Stimulated activated CD8-positive, alpha-beta memory T cell treated with anti-CD3 and anti-CD28 coated beads, Interleukin-7, amount 100 ng/mL, for 48 hours (primary cell): ENCODE measurements at regions not wholly inside any gene's neighbourhood (a gene's known extent, or its start where the extent isn't known, plus 50 kb on each side); places are given as distances from the start of the nearest gene placed in this dataset.

ENCODE experiments used
- DNase-seq, 2 donors: peaks; one replicate each; pipeline ENCODE4 v3.0.0-alpha.2; 2020; ENCODE audit warnings: low read depth in 1 of 2; ENCODE audit errors: extremely low read depth in 1 of 2

DNA sequence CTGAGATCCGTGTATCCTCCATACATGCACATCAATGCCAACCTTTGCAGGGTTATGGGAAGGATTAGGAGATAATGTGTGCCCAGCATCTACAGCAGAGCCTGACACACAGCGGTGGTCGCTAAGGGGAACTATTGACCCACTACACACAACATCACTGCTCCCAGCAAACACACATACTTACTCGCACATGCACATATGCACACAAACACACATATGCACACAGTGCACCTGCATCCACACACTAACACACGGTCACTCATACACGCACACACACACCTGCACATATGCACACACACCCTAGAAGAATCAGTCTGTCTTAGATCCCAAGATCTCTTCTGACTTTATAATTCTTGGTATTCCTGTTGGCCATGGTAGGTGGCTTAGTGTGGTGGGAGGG is 118.3 kb downstream of the GYPC start:
- DNase-seq, result no peak

DNA sequence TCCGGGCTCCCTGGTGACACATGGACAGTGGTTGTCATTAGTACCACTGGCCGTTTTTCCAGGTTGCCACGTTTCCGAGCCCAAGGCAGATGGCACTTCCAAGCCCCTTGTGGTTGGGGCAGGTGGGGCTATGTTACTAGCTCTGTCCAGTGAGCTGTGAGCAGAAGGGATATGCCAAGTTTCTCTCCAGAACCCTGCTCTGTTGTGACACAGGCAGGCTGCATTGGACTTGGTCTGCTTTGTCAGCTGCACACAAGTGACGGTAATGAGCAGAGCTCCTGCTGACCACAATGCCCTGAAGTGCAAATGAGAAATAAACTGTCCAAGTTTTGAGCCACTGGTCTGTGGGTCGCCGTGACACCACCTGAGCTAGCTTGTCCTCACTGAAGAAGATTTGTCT is 118.8 kb downstream of the GYPC start:
- no peak for DNase-seq

DNA sequence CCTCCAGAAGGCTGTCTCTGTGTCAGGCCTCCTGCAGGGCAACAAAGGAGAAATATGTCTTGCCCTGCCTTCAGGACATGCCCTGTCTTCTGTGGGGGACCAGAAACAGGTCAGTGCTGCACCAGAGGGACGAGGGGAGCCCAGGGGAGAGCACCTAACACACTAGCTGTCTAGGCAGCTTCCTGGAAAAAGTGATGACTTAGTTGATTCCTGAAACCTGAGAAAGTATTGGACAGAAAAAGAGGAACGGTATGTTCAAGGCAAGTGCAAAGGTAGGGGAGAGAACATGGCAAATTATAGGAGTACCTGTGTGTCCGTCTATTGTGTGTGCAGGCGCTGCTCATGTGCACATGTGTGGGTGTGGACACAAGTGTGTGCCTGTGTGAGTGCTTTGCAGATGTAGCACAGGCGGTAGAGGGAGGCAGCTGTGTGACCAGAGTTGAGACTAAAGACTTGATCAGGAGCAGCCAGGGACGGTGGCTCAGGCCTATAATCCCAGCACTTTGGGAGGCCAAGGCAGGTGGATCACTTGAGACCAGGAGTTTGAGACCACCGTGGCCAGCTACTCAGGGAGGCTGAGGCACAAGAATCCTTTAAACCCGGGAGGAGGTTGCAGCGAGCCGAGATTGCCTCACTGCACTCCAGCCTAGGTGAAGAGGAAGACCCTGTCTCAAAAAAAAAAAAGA is 119.5 kb downstream of the GYPC start:
- DNase-seq, result no peak

DNA sequence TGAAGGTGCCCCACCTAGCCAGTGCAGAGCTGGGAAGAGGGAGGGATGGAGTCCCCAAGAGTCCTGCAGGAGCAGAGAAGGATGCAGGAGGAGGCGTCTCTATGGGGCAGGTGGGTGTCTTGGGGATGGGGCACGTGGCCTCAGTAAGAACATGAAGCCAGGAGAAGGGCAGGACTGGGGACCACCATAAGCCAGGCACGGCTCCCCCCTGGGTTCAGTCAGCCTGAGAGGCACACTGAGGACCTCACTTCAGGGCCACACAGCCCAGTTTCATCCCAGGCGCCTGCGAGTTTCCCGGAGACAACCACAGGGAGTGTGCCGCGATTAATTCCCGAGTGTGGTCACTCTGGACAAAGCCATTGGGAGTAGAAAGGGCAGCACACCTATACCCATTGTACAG is 120.3 kb downstream of the GYPC start:
- DNase-seq, result no peak

DNA sequence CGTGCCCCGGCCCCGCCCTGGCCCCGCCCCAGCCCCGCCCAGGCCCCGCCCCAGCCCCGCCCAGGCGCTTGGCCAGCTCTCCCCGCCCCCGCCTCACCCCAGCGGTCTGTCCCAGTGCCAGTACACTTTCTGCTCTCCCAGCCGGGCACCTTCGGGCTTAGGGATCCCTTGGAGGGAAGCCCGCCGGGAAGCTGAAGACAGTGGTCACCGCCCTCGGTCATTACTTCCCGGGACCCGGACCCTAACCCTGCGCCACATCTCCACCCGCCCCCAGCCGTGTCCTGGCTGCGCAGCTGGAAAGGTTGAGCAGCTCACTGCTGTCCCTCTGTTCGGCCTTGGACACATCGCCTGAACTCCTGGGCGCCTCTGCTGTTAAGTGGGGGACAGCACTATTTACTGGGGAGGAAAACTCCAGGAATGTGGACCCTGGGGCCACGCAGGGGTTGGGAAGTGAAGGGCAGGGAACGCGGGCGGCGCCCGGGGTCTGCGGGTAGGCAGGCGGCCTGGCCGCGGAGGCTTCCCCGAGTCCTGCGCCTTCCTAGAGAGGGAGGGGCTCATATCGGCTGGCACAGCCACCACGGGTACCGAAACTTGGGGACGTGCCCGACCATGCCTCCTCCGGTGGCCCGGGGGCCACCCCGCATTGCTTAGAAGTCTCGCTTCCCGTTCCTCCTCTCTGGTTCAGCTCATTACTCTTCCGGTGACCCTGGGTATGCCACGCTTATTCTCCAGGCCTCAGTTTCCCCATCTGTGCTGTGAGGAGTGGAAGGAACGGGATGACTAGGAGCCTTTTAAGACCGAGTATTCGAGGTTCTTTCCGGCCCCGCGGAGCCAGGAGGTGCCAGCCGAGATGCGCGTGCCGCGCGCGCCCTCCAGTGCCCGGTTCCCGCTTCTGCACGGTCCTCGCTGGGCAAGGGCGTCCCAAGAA is 121.0 kb downstream of the GYPC start:
- DNase-seq, result peak; percentile 49 to 56

DNA sequence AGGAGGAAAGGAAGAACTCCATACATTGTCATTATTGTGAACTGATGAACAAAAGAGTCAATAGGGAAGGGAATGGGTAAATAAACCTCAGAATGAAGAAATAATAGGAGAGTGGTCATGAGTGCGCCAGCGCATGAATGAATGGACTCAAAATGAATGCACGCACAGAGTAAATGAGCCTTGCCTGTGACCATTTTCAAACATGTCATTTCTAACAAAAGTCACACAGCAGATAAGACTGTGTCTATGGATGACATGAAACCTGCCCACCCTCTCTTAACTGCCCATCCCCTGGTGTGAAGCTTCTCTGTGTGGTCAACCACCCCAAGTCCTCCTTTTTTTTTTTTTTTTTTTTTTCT is 121.1 kb upstream of the TEX51 start:
- DNase-seq, result no peak

DNA sequence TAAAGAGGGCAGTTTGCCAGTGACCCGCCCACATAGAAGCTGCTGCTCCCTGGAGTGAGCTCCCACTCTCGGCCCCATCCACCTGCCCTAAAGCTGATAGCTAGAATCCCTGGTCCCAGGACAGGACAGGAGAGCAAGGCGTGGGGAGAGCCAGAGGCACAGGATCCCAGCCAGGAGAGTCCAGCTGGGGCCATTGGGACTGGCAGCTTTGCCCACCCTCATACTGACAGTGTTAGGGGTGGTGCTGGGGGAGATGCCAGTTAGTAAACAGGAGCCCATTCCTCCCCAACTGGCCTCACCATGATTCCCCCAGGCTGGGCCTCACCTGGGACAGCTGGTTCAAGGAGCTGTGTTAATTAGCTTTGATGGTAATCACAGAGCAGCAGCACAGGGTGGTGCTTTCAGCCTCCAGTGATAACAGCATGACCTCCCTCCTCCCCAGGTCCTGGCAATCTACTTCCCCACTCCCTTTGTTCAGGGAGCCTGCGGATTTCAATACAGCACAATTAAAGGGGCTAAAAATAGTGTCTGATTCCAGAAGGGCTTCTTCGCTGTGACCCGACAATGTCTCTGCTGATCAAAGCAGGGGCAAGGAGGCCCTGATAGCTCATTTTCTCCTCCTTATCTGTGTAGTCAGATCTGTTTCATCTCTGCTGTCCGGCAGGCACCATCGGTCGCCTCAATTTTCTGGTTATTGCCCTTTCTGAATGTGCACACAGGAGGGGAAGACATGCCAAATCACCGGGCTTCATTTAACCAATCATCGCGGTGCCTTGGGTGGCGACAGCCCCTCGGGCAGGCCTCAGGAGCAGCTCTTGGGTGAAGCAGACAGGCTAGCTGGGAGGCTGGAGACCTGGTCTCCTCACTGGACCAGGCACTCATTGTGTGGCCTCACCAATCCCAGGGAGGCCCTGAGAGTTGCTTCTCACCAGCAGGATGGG is 119.9 kb upstream of the TEX51 start:
- DNase-seq, result no peak

DNA sequence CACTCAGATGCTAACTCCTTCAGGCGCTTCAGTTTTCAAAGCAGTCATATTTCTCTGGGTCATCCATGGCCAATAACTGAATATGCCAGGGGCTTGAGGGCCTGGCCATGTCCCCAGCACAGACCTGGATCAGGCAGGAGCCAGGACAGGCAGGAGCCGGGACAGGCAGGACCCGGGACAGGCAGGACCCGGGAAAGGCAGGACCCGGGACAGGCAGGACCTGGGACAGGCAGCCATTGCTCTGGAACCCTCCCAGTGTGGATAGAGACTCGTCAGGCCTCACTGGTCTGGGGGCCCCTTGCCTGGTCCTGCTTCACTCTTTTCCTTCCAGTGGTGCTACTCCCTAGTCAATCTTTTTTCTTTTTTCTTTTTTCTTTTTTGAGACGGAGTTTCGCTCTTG is 117.5 kb upstream of the TEX51 start:
- no peak for DNase-seq

DNA sequence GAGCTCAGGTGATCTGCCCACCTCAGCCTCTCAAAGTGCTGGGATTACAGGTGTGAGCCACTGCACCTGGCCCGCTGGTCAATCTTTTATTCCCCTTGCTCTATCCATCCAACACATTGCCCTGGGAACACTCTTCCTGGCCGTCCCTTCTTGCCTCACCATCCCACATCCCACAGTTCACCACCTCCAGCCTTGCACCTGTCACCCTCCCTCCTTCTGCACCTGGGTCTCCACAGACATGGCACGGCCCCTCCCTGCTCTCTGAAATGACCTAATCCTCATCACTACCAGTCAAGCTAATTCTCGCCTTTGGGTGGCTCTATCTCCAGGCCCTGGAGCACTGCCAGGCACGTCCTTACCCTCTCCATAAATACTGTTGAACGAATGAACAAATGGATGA is 116.9 kb upstream of the TEX51 start:
- no peak for DNase-seq

DNA sequence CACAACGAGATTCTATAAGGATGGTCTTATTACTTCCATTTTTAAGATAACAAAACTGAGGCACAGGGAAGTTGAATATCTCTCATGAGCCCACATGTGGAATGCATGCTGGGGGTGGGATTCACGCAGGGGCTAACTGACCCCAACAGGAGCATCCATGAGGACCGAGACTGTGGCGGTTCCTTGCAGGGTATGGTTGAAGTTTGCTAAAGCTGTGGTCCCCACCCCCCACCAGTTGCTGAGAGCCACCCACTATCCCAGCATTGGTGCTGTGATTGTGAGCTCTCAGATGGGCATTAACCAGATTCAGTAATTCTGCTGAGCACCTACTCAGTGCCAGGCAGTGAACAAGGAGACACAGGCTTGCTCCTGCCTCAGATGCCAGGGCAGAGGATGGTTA is 116.0 kb upstream of the TEX51 start:
- DNase-seq, result no peak

DNA sequence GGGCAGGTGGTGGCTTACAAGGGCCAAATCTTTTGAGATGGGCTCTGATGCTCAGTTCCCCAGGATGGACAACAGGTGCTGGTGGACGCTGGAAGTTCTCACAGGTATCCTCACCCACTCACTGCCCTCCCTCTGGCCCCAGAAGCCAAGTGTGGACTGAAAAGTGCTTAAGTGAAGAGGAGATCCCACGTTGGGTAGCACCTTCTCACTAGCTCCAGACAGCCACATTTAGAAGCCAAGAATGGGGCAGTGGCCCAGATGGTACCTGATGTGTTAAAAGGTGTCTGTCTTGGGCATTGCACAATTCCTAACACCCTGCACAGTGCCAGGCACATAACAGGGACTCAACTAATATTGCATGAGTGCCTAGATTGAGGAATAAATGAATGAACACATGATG is 115.3 kb upstream of the TEX51 start:
- DNase-seq, result no peak

DNA sequence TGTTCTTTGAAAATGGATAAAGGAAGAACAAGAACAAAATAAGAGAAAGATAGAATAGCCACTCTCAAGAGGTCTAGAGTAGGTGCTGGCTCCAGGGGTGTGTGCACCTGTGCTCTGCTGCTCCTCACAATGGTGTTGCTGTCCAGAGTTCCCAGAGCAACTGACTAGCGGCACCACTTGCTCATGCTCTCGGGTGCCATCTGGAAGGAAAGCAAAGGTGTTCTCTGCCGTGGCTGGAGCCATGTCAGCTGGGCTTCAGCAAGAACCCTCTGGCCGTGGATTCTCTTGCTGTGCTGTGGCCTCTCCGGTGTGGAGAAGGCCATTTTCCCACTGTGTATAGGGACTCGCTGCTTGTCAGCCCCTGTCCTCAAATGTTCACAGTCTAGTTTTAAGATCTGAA is 114.6 kb upstream of the TEX51 start:
- DNase-seq, result no peak

DNA sequence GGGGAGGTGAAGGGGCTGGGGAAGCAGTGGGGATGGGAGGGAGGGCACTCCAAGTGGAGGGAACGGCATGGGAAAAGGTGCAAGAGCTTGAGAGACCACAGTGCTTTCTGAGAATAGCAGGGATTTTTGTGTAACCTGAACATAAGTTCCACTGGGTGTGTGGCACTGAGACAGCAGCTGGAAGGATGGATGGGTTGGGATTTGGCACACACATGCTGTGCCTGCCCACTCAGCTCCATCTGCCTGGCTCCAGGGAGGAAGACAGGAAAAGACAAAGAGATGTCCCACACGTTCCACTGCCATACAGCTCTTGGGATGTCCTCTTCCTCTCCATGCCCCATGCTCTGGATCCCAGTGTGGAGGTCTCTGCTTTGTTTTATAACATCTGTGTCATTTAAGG is 114.1 kb upstream of the TEX51 start:
- no peak for DNase-seq

DNA sequence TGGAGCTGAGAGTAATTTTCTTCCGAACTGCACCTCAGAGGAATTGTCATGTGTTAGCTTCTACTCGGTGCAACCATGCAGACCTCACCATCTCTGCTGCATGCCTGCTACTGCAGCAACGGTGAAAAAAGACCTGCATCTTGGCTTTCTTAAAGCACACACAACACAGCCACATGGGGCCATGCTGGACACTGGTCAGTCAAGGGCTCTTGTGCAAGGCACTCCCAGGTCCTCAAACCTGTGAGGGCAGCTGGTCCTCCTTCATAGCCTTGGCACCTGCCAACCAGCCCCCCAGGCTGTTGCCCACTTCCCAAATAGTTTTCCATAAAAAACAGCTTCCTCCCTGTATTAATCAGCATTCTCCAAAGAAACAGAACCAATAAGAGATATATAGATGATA is 113.5 kb upstream of the TEX51 start:
- no peak for DNase-seq

DNA sequence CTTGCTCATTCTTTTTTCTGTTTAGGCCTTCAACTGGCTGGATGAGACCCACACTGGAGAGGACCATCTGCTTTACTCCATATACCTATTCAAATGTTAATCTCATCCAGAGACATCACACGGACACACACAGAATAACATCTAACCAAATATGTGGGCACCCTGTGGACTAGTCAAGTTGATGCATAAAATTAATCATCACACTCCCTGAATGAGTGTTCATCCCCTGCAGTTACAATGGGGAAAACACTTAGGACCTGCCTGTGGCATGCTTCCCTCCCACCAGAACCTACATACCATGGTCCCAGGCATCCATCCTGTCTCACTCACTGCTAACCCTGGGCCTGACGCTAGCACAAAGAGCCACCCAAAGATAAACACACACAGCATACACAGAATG is 112.8 kb upstream of the TEX51 start:
- DNase-seq, result no peak

DNA sequence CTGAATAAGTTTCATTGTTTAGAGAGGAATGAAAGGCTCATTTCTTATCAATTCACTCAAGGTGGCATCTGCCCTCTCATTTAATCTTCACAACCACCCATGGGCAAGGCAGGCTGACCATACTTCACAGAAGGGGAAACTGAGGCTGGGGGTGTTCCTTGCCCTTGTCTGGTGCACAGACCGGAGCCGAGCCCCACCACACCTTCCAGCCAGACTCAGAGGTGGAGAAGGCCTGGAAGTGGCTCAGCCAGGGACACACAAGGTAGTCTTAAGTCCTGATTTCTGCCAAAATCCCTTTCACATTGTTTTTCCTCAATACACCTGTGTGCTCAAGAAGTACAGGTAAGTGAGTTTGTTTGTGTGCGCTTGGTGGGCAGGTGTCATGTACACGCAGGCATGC is 111.9 kb upstream of the TEX51 start:
- no peak for DNase-seq

DNA sequence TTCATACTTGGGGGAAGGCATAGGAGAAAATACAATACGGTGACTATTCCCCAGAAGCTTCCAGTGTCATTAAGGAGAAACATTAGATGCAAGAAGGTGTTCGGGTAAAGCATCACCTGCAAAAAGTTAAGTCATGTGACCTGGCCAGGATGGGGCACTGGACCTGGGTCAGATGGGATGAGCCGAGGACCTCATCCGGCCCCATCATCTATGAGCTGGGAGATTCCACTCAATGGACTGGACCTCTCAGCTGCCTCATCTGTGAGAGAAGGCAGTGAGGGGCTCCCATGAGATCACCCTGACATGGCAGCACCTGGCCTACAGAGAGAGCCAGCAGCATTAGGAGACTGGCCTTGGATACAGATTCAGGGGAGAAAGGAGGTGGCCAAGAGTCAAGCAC is 111.4 kb upstream of the TEX51 start:
- DNase-seq, result no peak

DNA sequence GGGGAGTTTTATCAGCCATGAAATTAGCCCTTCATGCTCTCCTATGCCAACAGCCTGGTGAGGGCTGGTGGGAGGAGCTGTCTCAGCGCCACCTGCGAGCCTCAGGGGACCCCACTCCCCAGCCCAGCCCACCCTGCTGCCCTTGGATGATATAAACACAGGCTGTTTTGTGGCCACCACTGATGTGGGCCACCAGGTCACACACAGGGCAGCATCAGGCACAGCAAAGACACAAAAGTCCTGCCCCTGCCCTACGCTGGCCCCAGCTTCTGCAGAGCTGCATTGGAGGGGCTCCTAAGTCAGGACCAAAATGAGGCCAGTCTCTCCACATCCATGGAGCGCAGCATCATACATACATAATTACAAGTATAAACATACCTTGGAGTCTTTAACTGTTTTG is 110.6 kb upstream of the TEX51 start:
- no peak for DNase-seq

DNA sequence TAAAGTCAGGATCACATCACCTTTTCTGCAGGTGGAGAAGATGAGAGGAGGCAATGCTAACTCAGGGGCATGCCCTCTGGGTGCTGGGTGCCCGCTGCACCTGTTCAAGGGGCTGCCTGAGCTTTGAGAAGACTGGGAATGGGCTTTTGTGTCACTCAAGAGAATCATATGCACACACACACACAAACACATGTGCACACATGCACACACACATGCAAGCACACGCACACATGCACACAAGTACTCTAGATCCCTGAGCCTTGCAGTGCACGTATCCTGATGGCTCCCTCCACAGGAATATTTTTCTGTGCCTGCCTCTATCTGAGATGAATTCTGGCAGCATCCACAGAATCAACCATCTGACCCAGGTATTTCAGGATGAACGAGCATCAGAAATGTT is 110.0 kb upstream of the TEX51 start:
- no peak for DNase-seq

DNA sequence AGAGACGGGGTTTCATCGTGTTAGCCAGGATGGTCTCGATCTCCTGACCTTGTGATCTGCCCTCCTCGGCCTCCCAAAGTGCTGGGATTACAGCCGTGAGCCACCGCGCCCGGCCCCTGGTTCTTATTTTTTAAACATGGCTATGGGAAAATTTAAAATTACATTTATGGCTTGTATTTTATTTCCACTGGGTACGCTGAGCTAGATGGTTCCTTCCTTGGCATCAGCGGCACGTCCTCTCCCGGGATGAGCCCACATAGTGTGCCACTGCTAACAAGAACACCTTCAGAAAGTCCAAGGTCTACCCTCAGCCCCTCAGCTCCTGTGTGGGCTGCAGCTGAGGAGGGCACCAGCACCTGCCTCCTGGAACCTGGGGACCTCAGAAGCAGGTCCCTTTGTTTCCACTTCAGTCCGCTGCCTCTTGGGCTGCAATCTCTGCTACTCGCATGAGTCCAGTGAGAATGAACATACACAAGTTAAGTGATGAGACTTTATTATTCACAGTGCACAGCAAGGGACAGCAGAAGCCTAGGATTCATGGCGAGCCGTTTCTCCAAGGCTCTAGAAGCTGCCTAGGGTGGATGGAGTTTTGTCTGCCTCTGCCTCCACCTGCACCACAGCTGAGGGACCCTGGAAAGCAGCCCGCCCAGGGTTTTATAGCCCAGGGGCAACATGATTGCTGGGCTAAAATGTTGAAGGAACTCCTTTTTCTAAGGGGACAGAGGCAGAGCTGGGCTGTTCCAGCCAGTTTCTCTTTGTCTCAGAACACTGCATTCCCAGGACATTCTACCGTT is 107.5 kb upstream of the TEX51 start:
- no peak for DNase-seq

DNA sequence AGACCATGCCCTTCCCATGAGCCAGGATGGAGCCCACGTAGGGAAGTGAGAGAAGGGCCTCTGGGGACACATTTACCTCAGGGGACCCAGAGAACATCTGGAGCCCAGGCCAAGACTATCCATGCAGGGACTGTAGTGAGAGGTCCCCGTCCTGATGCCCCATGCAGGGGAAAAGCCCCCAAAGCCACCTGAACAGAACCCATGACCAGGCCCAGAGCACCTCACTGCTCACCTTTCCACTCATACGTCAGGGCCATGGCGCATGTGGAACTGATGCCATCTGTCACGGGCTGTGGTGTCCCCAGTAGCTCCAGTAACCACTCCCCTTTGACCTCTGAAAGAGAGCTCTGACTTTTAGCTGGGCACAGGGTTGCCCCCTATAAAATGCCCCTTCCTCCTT is 106.5 kb upstream of the TEX51 start:
- DNase-seq, result no peak
